Stimulated activated naive CD4-positive, alpha-beta T cell (primary cell): ENCODE measurements at regions not wholly inside any gene's neighbourhood (a gene's known extent, or its start where the extent isn't known, plus 50 kb on each side); places are given as distances from the start of the nearest gene placed in this dataset.

ENCODE experiments used
- DNase-seq, 6 experiments: peaks; one replicate each; lab custom pipeline; 2025; lab: John Stamatoyannopoulos, UW

DNA sequence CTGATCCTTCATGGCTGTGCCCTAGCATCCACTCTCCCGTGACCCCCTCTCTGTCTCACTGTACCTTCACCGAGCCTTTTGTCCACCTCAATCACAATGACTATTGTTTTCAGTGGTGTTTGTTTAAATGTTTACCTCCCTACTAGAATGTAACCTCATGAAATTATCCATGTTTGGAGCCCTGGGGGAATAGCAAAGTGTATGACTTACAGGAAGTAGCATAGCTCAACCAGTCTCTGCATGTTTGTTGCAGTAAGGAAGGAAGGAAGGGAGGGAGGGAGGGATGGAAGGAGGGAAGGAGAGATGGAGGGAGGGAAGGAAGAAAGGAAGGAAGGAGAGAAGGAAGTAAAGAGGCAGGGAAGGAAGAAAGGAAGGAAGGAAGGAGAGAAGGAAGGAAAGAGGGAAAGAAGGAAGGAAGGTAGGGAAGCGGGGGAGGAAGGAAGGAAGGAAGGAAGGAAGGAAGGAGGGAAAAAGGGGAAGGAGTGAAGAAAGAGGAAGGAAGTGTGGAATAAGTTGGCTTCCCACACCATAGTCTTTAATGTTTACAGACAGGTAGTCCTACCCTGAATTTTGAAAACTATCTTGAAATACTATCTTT, 421.4 kb downstream of the COG6 start:
- DNase-seq, result no peak

DNA sequence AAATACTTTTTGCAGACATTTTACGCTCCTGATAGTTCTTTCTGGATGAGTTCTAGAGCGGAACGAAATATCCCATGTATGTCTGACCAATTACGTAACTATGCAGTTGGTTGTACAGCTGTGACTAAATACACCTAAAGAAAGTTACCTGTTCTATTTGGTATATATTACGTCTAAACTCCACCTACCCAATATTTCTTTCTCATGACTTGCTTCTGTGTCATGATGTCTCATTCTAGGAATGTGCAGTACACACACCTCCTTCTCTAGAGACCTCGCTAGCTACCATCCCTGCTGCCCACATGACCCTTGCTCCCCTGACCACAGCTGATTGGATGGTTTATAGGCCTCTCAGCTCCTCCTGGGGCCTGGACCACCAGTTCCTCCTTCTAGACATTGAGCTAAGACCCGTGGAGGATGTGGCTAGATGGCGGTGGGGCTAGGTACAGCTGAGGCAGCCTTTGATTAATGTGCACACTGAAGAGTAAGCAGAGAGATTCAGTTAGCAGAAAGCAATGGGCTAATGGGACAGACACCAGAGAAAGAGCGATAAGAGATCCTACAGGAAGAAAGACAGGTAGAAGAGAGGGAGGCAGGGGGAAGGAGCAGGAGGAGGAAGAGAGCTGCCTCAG, 422.1 kb downstream of the COG6 start:
- no peak for DNase-seq

DNA sequence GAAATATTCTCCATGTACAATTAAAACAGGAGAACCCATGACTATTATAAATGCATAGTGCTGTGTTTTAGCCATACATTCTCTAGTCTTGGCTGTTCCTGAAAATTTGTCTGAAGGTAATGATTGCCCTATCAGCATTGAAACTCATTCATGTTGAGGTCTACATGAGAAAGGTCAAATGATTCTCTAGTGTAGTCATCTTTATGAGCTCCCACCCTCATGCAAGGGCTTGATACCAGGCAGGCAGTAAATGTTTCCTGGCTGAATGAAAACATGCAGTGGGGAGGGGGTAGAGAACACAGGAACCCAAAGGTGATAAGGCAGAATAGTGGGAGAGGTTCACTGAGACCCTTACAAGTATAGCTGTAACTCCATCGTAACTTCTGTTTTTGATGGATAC, 424.3 kb downstream of the COG6 start:
- DNase-seq, result no peak

DNA sequence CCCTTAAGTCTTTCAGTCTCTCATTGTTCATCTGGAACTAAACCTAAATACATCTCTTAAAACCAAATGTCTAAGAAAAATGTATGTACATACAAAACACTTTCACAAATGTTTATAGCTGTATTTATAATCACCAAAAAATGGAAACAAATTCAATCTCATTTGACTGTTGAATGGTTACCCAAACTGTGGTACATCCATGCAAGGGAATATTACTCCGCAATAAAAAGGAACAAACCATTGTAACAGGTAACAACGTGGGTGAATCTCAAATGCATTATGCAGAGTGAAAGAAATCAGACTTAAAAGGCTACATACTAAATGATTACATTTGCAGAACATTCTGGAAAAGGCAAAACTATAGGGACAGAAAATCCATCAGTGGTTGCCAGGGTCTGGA, 425.2 kb downstream of the COG6 start:
- DNase-seq, result no peak

DNA sequence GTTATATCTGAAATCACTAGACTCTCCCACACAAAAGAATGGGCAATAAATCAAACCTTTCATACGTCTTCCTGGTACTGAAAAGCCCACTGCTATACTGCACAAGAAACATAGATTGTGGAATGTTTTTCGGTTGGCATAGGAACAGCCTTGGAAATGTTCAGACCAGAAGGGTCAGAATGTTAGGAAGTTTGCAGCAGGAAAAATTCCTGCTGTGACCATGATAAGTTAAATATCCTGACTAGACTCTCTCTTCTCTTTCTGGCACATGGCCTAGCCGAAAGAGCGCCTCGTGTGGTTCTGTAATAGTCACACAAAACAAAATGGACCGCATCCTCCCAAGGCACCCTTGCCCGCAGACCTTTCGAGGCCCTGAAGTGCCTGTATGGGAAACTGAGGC, 427.2 kb downstream of the COG6 start:
- DNase-seq, result no peak

DNA sequence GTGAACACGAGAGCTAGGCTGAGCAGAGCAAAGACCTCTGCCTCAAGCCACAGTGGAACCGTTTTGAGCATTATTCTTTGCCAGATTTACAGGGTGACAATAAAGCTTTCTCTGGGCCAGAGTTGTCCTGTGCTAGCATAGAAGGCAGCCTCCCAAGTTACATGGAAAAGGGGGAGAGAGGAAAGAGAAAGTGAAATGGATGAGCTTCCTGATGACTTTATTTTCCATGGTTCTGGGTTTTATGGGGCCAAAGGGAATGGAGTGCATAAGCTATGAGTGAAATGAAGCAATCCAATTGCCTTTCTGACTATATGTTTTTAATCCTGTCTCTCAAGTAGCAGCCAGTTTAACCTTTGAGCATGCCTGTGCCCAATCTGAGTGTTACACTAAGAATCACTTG, 428.4 kb downstream of the COG6 start:
- DNase-seq, result no peak

DNA sequence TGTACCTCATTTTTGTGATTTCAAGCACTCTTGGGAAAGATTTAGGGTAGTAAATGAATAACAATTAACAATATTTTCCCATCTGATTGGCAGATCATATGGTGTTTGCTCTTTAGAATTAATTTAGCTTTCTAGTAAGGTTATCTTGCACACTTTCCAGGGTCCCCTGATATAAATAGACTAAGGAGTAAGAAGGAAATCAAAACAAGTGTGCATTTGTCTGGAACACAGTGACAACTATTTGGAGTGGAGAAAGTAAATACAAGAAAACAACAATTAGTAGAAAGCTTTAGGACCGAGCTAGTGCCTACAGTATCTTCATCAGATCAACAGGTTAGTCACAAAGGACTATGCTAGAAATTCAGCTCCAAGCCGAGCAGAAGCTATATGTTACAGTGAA, 429.5 kb downstream of the COG6 start:
- no peak for DNase-seq

DNA sequence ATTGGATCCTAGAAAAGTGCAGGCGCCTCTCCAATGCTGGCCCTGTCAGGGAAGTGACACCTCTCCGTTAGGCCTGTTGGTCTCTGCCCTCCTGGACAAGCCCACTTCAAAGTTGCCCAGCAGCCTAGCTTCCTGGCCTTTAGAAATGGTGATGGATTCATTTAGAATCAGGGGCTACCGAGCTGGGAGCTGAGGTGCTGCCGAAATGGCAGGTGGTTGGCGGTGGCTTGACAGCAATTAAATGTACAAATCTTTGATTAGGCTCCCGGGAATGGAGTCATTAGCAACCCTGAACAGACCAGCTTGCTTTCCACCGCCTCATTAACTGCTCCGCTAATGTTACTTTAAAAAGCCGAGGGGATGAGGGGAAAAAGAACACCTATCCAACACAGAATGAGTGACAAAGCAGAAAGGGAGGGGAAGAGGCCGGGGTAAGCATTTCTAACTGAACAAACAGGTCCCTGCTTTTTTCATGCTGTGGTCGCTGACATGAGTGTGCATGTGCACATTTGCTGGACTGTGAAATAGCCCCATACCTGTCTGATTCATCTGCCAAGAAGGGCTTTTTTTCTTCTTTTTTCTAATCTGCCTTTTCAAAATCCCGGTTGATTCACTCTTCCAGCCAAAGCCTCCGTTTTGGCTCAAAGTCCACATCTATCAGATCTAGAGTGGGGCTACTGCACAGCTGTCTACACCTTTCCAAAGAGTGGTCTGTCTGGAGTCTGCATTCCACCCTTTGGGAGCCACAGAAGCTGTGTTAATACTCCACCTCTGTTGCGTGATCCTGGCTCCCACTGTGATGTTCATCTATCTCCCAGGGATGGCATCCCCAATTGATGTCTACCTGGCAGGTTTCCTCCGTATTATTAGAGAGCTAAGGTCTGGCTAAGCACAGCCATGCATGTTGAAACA, 431.9 kb downstream of the COG6 start:
- DNase-seq, result no peak

DNA sequence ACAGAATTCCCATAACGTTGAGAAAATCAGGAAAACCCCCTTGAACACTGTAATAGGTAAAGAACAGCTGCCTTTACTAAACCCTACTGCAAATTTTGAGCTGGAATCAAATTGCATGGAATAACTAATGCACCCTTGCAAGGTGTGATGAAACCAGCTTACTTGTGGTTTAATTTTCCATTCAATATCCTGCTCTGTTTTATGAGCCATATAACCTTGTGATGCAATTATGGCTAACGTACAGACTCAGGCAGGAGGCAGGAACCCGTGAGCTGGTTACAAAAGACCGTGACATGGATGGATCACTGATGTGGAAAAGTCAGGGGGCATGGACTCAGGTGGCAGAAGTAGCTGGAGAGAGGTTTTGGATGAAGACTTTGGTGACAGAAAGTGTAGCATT, 438.6 kb downstream of the COG6 start:
- no peak for DNase-seq

DNA sequence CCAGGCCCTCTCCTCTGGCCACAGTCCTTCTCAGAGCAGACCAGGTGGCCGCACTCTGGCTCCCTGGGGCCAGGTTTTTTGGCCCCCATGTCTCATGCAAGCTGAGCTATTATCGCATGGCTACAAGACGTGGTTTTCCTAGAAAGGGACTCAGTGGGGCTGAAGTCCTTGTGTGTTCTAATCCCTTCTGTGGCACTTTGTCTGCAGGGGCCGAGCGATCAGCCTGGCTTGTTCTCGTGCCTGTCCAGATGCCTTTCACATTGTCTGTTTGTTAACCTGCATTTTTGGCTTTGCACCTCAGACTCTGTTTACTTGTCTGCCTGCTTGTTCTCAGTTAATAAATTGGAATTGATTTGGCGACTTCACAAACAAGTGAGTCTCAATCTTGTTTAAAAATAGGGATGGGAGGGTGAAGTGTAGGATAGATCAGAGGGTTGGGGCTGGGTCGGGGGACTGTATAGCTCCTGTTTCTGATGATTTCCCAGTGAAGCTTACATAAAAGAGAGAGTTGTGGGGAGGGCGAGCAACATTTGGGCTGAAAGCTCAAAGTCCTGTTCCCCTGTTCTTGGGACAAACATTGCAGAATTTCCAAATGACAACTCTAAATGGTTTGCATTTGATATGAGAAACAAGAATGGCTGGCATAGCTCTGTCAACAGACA, 440.4 kb downstream of the COG6 start:
- no peak for DNase-seq

DNA sequence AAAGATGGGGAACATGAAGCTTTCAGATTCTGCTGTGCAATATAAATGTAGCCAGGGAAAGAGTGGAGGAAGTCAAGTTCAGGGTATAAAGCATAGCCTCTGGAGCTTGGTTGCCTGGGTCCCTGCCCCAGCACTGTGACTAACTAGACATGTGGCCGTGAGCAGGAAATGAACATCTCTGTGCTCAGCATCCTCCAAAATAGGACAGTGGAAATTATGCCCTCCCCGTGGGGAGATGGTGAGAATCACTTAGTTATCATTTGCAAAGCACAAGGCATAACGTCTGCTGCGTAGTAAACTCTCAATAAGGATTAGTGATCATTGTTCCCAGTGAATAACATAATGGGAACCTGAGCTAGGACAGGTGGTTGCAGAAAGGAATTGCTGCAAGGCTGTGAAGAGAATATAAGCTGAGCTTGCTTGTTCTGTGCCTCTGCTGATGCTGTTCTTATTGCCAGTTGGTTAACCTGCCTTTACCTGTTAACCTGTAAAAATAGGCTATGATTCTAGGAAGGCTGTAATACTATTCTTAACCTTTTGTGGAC, 441.0 kb downstream of the COG6 start:
- peak in 3 of 6 experiments; percentile 6 to 44 (median 28) for DNase-seq

DNA sequence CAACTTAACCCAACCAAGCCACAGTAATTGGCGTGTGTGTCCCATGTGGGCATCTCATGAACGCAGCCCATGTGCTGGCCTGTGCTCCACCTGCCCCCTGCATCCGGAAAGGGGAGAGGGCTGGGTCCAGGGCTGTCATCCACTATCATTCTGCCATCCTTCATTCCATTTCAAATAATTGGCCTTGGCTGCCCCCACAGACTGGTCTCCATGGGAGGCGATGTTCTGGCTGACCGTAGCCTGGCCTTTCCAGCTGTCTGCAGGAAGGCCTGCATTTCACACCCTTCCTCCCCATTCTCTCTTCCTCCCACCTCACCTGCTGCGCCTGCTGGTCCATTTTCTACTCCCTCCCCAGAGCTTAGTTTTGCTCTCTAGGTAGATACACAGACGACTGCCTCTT, 442.8 kb downstream of the COG6 start:
- no peak for DNase-seq

DNA sequence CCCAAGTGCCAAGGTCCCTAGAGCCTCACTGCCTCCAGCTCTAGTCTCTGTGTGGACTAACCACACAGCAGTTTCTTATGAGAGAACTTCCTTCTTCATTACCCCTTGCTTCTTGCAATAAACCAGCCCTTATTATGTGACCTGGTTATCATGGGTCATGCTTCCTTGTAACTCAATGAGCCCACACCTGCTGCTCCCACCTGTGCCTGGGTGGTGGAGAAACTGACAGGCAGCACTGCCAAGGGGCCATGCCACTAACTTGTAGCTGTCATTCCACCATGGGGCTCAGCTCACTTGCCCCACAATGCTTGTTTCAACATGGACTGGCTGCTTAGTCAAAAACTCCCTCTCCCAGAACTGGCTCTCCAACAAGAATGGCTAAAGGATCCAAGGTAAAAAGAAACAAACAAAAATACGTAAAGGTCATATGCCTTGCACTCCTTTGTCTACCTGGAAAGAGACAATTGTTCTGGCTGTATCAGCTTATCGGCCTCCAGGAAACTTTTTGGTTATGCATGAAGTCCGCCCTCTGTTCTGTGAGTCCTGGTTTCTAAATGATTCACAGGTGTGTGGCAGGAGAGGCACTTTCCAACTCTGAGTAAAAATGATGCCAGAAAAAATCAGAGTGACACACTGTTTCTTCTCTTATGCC, 446.4 kb downstream of the COG6 start:
- no peak for DNase-seq

DNA sequence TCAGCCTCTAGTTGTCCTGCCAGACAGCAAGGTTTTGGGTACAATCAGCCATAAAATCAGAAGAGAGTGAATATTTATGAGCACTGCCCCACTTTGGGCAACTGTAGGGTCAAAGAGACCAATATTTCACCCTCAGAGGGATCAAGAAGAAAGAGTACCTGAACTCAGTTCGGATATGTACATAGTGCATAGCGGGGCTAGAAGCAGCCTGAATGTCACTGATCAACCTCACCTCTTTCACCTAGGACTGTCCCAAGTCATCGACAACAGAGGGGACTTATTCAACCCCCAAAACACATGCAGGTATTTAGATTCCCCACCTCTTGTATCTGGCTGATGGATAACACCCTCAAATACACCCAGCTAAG, 446.9 kb downstream of the COG6 start:
- no peak for DNase-seq

DNA sequence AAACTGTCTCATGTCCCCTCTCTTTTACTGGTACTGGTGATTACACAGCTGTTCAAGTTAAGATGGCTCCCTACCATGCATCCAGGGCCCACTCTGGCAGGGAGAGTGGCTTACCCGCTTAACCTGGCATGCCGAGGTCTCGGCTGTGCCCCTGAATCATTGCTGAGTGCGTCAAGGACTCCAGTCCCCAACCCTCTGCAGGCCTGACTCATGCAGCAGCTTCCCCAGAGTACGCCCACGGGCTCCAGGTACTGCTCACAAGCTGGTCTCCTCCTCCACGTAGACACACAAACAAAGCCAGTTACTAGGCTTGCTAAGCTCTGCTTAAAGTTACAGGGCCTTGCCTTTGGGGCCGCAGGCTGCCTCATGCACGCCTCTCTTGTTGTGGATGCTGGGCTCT, 447.4 kb downstream of the COG6 start:
- no peak for DNase-seq

DNA sequence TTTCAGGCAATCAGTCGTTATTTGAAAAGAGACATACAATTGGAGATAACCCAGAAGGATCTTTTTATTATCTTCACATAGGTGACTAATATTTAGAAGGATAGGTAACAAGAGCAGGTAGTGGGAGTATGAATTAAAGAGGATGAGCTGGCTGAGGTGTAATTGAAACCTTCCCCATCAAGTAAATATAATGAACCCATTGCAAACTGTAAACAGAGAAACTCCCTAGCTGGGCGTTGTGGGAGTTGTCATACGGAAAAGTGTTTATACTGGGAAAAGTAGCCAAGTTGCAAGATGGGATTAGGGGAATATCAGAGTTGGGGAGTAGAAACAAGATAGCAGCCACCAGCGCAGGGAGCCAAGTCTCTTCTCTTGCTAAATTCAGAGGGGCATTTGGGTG, 448.4 kb downstream of the COG6 start:
- DNase-seq, result no peak

DNA sequence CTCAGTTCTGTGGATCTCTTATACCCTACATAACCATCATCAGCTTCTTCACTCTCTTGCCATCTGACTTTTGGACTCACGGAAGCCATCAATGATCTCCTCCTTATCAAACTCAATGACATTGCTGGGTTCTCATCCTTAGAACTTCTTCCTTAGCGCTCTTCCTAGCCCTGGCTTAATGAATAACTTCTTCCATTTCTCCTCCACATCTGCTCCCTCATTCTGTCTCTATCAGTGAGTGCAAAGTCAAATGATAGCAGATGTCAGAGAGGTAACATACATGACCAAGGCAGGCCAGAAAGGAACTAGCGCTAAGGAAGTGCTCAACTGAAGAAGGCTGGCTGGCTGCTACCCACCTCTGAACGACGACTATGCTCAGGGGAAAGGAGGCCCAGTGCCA, 449.8 kb downstream of the COG6 start:
- no peak for DNase-seq

DNA sequence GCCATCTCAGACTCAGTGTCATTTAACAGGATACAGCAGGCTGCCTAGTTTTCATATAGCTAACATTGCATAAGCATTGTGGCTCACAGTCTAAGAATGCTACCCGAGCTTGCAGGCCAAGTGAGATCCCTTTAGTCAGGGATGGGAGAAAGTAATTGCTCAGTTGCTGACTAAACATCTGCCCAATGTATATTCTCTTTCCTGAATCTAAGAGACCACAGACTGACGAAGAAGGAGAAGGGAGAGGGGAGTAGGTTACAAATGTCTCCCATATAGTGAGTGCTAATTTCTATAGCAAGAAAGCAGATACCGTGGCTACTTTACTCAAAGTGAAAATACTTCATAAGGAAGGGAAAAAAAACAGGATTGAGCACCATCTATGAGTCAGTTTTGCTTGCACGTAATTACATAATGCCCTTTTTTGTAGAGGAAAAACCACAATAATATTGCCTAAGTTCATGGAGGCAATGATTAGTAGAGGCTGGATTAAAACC, 453.9 kb downstream of the COG6 start:
- no peak for DNase-seq

DNA sequence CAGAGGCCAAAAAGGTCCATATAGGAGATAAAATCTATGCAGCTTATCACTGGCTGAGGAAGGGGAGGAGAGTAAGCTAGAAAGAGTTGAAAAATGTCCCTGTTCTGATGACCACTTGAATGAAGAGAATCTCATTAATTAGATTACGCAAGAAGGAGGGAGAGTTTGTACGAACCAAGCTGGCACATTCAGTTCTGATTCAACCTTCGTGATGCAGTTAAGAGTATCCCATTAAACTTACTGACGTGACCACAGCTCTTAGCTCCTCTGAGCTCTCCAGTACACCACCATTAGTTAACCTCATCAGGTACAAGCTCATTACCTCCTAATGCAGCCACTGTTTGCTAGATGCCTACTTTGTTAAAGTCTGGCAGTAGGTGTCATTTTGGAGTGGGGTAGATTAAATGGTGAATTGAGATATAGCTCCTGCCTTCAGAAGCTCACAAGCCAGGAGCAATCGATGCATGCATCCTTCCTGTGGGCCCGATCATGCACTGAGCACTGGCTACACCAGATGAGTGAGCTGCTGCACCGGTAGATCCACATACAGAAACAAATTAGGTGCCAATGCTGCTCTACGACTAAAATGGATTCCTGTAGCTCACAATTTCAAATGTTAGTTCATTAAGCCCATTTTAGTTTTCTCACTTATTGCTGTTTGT, 458.3 kb downstream of the COG6 start:
- DNase-seq, result no peak

DNA sequence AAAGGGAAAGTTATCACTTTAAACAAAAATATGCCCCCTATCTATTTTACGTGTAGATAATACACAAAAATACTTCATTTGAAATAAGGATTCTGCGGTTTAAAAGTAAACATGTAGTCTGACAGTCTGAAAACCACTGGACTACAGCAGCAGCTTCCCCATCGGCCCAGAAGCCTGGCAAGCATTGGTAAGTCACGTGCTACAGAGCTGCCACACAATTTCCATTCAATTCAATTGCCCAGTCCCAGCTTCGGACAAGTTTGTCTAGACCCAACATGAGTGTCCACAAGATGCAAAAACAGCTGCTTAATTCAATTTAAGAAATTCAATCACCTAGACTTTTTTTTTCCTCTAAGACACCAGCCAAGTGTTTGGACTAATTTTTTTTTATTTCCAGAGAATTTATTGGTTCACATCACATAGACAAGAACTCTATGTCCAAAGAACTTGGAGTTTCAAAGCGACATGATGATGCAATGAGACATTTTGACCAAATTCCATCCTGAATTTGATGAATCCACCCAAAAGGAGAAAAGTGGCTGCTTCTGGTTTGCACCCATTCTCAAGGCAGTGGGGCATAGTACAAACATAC, 458.9 kb downstream of the COG6 start:
- no peak for DNase-seq

DNA sequence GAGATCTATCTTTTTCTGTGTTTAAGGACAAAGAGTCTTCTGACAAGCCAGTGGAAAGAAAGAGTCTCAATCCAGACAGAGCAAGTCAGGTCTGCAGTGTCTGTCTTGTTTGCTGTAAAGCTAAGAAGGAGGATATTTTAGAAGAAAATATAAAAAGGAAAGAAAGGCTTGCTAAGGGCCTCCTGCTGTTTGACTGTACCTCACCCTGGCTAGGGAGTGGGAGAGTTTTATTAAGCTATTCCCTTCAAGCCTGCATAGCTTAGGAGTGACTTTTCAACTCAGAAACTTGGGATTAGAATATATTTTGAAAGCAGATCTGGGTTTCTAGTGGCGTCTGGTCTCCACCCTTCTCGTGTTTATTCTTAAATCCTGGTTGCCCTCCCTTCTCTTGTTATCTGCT, 460.0 kb downstream of the COG6 start:
- DNase-seq, result no peak
